PC-3 (cell line): ENCODE measurements at regions not wholly inside any gene's neighbourhood (a gene's known extent, or its start where the extent isn't known, plus 50 kb on each side); places are given as distances from the start of the nearest gene placed in this dataset.

Source experiments
- ATAC-seq: fragments of 200-7000 bp; cut with Tn5 transposase; 2 replicates; pipeline ENCODE4 v1.9.1; 2020; ENCODE audit warnings: mild to moderate bottlenecking, moderate library complexity
- BruUV-seq: library from RNA; stranded (reverse); fragments of 400-500 nt; replicated peaks from 2 replicates; lab custom pipeline; 2021; lab: Mats Ljungman, UMichigan
- CTCF ChIA-PET: fragments of 300-600 bp; sonication (Branson Sonifier 250); formaldehyde crosslinking; loops from one replicate; lab custom pipeline; 2022; ENCODE audit warnings: antibody characterized with exemption; lab: Charles Lee
- POLR2A ChIA-PET: fragments of 300-600 bp; sonication (Branson Sonifier 250); formaldehyde crosslinking; loops from one replicate; lab custom pipeline; 2022; ENCODE audit warnings: antibody characterized with exemption; ENCODE audit not compliant: unreplicated experiment; lab: Charles Lee
- DNase-seq: peaks from one replicate; pipeline ENCODE4 v3.0.0-alpha.2; 2015
- H2AFZ ChIP-seq: fragments of 300-600 bp; sonication (generic); 2 replicates; pipeline ENCODE4 v1.6.0; 2016; ENCODE audit warnings: antibody characterized with exemption, low read length
- H3F3A ChIP-seq: fragments of 300-600 bp; sonication (generic); one replicate; pipeline ENCODE4 v1.6.0; 2017; ENCODE audit warnings: antibody characterized with exemption, low read length, control low read depth, mild to moderate bottlenecking; ENCODE audit not compliant: unreplicated experiment
- H3K27ac ChIP-seq: fragments of 300-600 bp; sonication (generic); 2 replicates; pipeline ENCODE4 v1.5.1; 2016; ENCODE audit warnings: mild to moderate bottlenecking, low read length
- H3K27me3 ChIP-seq: fragments of 300-600 bp; sonication (generic); 2 replicates; pipeline ENCODE4 v1.6.1; 2016; ENCODE audit warnings: low read length, mixed read lengths
- H3K36me3 ChIP-seq: fragments of 300-600 bp; sonication (generic); 2 replicates; pipeline ENCODE4 v1.6.1; 2016; ENCODE audit warnings: low read depth, mixed run types, low read length, mixed read lengths
- H3K4me1 ChIP-seq: fragments of 300-600 bp; sonication (generic); 2 replicates; pipeline ENCODE4 v1.5.1; 2016; ENCODE audit warnings: low read length; ENCODE audit not compliant: insufficient read depth
- H3K4me2 ChIP-seq: fragments of 300-600 bp; sonication (generic); 2 replicates; pipeline ENCODE4 v1.6.0; 2016; ENCODE audit warnings: low read length
- H3K4me3 ChIP-seq: fragments of 300-600 bp; sonication (generic); 2 replicates; pipeline ENCODE4 v1.5.1; 2016; ENCODE audit warnings: mild to moderate bottlenecking, low read length, mixed read lengths
- H3K79me2 ChIP-seq: fragments of 300-600 bp; sonication (generic); 2 replicates; pipeline ENCODE4 v1.6.1; 2017; ENCODE audit warnings: low read length, mixed read lengths
- H3K9ac ChIP-seq: fragments of 300-600 bp; sonication (generic); 2 replicates; pipeline ENCODE4 v1.6.0; 2016; ENCODE audit warnings: mild to moderate bottlenecking, low read length
- H3K9me2 ChIP-seq: fragments of 300-600 bp; sonication (generic); replicated peaks from 2 replicates; pipeline ENCODE4 v1.6.1; 2016; ENCODE audit warnings: mixed run types, low read length, mixed read lengths
- H3K9me3 ChIP-seq: fragments of 300-600 bp; sonication (generic); 2 replicates; pipeline ENCODE4 v1.6.1; 2016; ENCODE audit warnings: low read length, mixed read lengths
- H4K20me1 ChIP-seq: fragments of 300-600 bp; sonication (generic); 2 replicates; pipeline ENCODE4 v1.6.1; 2016; ENCODE audit warnings: low read length, mixed read lengths
- EZH2 ChIP-seq: fragments of 300-600 bp; sonication (generic); IDR thresholded peaks from one replicate; pipeline ENCODE4 v1.6.1; 2017; ENCODE audit warnings: antibody characterized with exemption, mild to moderate bottlenecking, low read length; ENCODE audit not compliant: unreplicated experiment
- EZH2phosphoT487 ChIP-seq: fragments of 300-600 bp; sonication (generic); IDR thresholded peaks from 2 replicates; pipeline ENCODE4 v1.6.1; 2018; ENCODE audit warnings: mild to moderate bottlenecking, antibody characterized with exemption, low read length, borderline replicate concordance
- intact Hi-C: fragments of 100-400 bp; cut with micrococcal nuclease; formaldehyde crosslinking; loops from 2 replicates; pipeline ENCODE4 v1.9.0; 2023
- TF ChIP-seq, protein P1 (sequence below): fragments of 300-600 bp; sonication (generic); conservative IDR thresholded peaks from 2 replicates; pipeline ENCODE4 v1.5.1; 2017; ENCODE audit warnings: antibody characterized with exemption, low read depth, mild to moderate bottlenecking, low read length

DNA sequence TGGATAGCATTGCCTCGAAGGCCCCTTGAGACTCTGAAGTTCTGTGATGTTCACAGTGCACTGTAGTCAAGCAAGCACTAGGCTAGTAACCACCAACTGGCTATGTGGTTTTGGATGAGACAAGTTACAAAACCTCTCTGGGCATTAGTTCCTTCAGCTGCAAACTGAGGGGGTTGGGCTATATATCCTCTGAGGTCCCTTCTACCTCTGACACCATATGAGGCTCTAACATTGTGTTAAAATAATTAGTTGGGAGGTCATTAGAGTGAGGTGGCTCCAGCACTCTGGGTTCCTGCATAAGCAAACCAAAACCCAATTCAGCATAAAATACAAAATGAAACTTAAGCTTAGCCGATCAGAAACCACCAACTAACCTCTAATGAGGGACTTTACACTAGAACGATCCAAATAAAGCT lies 209.5 kb upstream of the LRRN1 start:
- POLR2A ChIA-PET = no interaction called here
- Histone ChIP-seq H4K20me1 (no peaks in the 10 kb centered on the region), H3K4me2 (no peak overlapping the region), H3K9me3 (peaks cover 21% of the 10 kb centered on the region; the same call in 1 of the 2 replicates), H3K79me2 (no peaks in the 10 kb centered on the region), H3K4me1 (no peaks in the 10 kb centered on the region), H3K9me2 (no peaks in the 10 kb centered on the region), H3K36me3 (no peaks in the 10 kb centered on the region), H3K4me3 (no peak overlapping the region), H3K9ac (no peak overlapping the region), H2AFZ (no peak overlapping the region), H3K27me3 (no peaks in the 10 kb centered on the region), H3F3A (no peaks in the 10 kb centered on the region), H3K27ac (no peak overlapping the region)
- ATAC-seq (no peak), DNase-seq (no peak)
- intact Hi-C loops = no loop called here
- BruUV-seq = no TSS peak
- CTCF ChIA-PET = no interaction called here
- TF ChIP-seq EZH2 (no peak), EZH2phosphoT487 (no peak)
- TF ChIP-seq, protein P1, sequence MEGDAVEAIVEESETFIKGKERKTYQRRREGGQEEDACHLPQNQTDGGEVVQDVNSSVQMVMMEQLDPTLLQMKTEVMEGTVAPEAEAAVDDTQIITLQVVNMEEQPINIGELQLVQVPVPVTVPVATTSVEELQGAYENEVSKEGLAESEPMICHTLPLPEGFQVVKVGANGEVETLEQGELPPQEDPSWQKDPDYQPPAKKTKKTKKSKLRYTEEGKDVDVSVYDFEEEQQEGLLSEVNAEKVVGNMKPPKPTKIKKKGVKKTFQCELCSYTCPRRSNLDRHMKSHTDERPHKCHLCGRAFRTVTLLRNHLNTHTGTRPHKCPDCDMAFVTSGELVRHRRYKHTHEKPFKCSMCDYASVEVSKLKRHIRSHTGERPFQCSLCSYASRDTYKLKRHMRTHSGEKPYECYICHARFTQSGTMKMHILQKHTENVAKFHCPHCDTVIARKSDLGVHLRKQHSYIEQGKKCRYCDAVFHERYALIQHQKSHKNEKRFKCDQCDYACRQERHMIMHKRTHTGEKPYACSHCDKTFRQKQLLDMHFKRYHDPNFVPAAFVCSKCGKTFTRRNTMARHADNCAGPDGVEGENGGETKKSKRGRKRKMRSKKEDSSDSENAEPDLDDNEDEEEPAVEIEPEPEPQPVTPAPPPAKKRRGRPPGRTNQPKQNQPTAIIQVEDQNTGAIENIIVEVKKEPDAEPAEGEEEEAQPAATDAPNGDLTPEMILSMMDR = no peak

DNA sequence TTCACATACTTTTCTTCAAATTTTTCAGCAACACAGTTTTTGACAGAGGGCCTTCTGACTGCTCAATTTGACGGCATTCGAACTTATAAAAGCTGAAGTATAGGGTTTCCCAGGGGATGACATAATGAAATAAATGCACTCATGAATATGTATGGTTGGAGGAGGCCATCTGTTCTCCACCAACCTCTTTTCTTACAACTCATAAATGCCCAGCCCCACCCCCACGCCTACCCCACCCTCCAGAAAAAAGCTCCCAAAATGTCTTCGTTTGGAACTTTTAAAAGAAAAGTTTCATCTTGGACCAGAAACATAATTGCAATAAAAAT lies 211.6 kb upstream of the LRRN1 start:
- no peak overlapping the region for H3K4me3 ChIP-seq
- no peaks in the 10 kb centered on the region for H3K36me3 ChIP-seq
- H3K9ac ChIP-seq = no peak overlapping the region
- H3F3A ChIP-seq = no peaks in the 10 kb centered on the region
- no peaks in the 10 kb centered on the region for H3K79me2 ChIP-seq
- no peak overlapping the region for H3K4me2 ChIP-seq
- TF ChIP-seq, protein P1 = no peak
- TF ChIP-seq EZH2phosphoT487 (no peak), EZH2 (no peak)
- ATAC-seq (no peak), DNase-seq (no peak)
- H3K27ac ChIP-seq = no peak overlapping the region
- H4K20me1 ChIP-seq = no peaks in the 10 kb centered on the region
- no peaks in the 10 kb centered on the region for H3K27me3 ChIP-seq
- intact Hi-C loops = no loop called here
- H2AFZ ChIP-seq = no peak overlapping the region
- no peaks in the 10 kb centered on the region for H3K9me2 ChIP-seq
- no peaks in the 10 kb centered on the region for H3K4me1 ChIP-seq
- CTCF ChIA-PET = no interaction called here
- no TSS peak for BruUV-seq
- peaks cover 32% of the 10 kb centered on the region for H3K9me3 ChIP-seq
- POLR2A ChIA-PET = no interaction called here

- intact Hi-C loops = no loop called here
- Histone ChIP-seq H3K36me3 (no peaks in the 10 kb centered on the region), H3K4me1 (no peaks in the 10 kb centered on the region), H4K20me1 (no peaks in the 10 kb centered on the region), H3K4me3 (no peak overlapping the region), H3K9me3 (peaks cover 36% of the 10 kb centered on the region), H3K9me2 (no peaks in the 10 kb centered on the region), H3K27me3 (no peaks in the 10 kb centered on the region), H3K9ac (no peak overlapping the region), H3K4me2 (no peak overlapping the region), H3F3A (no peaks in the 10 kb centered on the region), H3K27ac (no peak overlapping the region), H3K79me2 (no peaks in the 10 kb centered on the region), H2AFZ (no peak overlapping the region)
- POLR2A ChIA-PET = no interaction called here
- no TSS peak for BruUV-seq
- TF ChIP-seq EZH2phosphoT487 = no peak
- TF ChIP-seq EZH2 = no peak
- TF ChIP-seq, protein P1 = no peak
- ATAC-seq (no peak), DNase-seq (no peak)
- CTCF ChIA-PET = no interaction called here
Measured at GRCh38 chr3:3586843-3587646, 212.2 kb upstream of the LRRN1 start.
